KOPT-K1 (cell line): ENCODE measurements at regions not wholly inside any gene's neighbourhood (a gene's known extent, or its start where the extent isn't known, plus 50 kb on each side); places are given as distances from the start of the nearest gene placed in this dataset.

Experiments
- H3K27ac ChIP-seq: fragments of 200-600 bp; sonication (generic); 2 replicates; pipeline ENCODE4 v1.5.1; 2016; ENCODE audit warnings: antibody characterized with exemption, mild to moderate bottlenecking, low read depth, low read length; ENCODE audit not compliant: poor library complexity, severe bottlenecking
- H3K36me3 ChIP-seq: fragments of 200-600 bp; sonication (generic); 2 replicates; pipeline ENCODE4 v1.5.1; 2017; ENCODE audit warnings: antibody characterized with exemption, mild to moderate bottlenecking, low read length, moderate library complexity; ENCODE audit not compliant: insufficient read depth
- H3K9me3 ChIP-seq: fragments of 200-600 bp; sonication (generic); 2 replicates; pipeline ENCODE4 v1.5.1; 2017; ENCODE audit warnings: antibody characterized with exemption, low read length, mild to moderate bottlenecking; ENCODE audit not compliant: insufficient read depth, poor library complexity, severe bottlenecking

DNA sequence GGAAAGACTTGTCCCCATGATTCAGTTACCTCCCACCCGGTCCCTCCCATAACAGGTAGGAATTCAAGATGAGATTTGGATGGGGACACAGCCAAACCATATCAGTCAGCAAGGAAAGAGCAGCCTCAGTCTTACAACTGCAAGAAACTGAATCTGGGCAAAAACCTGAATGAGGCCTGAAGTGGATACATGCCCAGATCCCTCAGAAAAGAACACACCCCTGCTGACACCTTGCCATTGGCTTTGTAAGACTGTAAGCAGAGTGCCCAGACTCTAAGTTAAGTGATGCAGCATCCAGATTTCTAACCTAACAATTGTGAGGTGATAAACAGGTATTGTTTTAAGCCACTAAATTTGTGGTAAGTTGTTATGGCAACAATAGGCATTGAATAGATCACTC is 670.8 kb downstream of the SORCS1 start:
- H3K9me3 ChIP-seq = no peaks in the 10 kb centered on the region
- H3K36me3 ChIP-seq = no peaks in the 10 kb centered on the region
- H3K27ac ChIP-seq = no peak overlapping the region

DNA sequence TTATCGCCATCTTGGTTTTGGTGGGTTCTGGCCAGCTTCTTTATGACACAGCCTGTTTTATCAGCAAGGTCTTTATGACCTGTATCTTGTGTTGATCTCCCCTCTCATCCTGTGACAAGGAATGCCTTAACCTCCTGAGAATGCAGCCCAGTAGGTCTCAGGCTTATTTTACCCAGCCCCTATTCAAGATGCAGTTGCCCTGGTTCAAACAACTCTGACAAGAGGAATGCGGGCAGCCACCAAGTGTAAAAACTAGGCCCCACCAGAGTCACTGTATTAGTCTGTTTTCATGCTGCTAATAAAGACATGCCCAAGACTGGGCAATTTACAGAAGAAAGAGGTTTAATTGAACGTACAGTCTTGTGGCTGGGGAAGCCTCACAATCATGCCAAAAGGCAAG is 671.3 kb downstream of the SORCS1 start:
- no peak overlapping the region for H3K27ac ChIP-seq
- H3K9me3 ChIP-seq = no peaks in the 10 kb centered on the region
- no peaks in the 10 kb centered on the region for H3K36me3 ChIP-seq

DNA sequence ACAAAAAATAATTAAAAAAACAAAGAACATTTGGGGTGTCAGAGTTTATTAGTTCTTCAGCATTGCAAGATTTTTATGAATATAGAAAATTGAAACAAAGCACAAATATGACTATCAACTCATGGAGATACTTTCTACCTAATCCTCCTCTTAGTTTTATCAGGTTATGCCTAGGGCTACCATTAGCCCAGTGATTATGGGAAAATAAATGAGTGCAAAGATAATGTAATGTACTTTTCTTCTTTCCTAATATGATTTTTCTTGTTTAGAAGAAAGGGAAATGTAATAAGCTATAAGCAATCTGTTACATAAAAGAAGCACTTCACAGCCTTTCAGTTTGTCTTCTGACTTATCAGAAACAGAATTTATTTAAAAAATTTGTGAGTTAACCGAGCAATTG is 676.8 kb downstream of the SORCS1 start:
- Histone ChIP-seq H3K27ac (no peak overlapping the region), H3K36me3 (no peaks in the 10 kb centered on the region), H3K9me3 (no peaks in the 10 kb centered on the region)

DNA sequence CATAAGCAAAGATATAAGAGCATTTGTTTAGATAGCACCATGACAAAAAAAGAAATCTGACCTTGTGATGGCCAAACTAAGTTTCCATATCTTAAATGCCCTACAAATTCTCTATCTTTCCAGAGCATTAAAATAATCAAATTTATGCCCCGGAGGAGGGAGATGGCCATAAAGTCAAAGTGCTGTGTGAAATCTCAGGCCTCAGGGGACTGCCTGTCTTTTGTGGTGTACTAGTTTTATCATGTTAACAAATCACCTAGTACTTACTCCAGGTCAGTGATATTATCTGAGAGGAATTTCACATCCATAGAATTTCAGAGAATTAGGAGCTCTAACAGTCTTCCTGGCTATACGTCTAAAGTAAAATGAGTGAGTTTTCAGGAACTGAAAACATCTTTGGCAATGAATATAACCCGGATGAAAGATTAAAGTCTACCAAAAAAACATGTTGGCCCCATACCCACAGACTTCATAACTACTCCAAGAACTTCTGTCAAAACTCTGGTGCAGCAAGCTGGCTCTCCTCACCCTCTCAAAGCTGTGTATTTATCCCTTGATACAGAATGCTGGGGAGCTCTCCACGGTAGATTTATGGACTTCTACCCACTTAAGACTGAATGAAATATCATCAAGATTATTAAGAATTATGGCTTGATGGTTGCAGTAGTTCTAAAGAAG is 682.8 kb downstream of the SORCS1 start:
- no peak overlapping the region for H3K27ac ChIP-seq

DNA sequence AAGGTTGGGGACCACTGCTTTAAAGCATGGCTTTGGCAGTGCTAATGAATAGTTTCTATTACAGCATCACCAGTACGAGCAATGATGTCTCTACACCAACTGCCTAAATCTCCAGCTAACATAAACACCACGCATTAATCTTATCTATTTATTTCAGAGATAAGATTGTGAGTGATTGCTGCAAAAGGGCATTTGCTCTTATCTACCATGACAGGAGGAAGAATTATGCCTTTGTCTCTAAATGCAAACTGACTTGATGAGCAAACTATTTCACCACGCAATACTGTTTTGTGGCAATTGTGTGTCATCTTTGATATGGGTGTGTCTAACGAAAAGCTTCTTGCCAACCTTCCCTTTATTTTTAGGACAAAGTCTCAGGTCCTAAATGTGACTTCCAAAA is 684.9 kb downstream of the SORCS1 start:
- Histone ChIP-seq H3K27ac (no peak overlapping the region), H3K9me3 (no peaks in the 10 kb centered on the region), H3K36me3 (no peaks in the 10 kb centered on the region)

More for the DNA sequence above, 682.8 kb downstream of the SORCS1 start:
- Histone ChIP-seq H3K36me3 (no peaks in the 10 kb centered on the region), H3K9me3 (no peaks in the 10 kb centered on the region)

DNA sequence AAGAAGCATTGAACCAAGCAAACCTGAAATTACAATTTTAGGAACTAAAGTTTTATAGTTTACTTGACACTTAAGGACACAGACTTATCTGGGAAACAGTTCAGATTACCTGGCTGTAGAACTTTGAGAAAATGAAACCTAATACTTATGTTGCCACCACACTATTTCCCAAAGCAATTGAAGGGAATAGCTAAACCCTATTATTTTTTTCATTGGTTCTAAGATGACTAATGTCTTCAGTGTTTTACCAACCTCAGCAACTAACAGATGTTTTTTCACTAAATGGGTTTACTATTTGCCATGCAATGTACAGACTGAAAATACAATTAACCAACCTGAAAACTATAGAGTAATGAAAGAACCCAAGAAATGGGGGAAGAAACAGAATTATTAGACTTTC is 689.6 kb downstream of the SORCS1 start:
- Histone ChIP-seq H3K27ac (no peak overlapping the region), H3K36me3 (no peaks in the 10 kb centered on the region), H3K9me3 (no peaks in the 10 kb centered on the region)

DNA sequence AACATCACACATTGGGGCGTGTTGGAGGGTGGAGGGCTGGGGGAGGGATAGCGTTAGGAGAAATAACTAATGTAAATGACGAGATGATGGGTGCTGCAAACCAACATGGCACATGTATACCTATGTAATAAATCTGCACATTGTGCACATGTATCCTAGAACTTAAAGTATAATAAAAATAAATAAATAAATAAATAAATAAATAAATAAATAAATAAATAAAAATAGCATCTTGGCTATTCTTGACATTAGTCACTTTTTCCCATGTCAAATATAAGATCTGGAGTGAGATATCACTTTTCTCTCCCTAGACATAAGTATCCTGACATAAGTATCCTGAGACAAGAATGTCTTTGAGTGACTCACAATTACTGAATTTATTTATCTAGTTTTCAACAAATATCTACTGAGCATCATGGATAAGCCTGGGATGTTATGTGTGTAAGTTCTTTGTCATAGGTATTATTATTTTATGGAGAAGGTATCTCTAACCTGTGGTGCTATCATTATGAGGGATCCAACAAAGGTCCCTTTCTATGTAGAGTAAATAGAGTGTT is 691.3 kb downstream of the SORCS1 start:
- H3K9me3 ChIP-seq = no peaks in the 10 kb centered on the region
- H3K27ac ChIP-seq = no peak overlapping the region
- no peaks in the 10 kb centered on the region for H3K36me3 ChIP-seq

DNA sequence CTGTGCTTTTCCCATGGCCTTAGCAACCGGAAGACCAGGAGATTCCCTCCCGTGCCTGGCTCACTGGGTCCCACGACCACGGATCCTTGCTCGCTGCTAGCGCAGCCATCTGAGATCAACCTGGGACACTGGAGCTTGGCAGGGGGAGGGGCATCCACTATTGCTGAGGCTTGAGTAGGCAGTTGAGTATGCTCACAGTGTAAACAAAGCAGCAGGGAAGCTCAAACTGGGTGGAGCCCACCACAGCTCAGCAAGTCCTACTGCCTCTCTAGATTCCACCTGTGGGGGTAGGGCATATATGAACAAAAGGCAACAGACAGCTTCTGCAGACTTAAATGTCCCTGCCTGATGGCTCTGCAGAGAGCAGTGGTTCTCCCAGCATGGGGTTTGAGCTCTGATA is 697.0 kb downstream of the SORCS1 start:
- Histone ChIP-seq H3K36me3 (no peaks in the 10 kb centered on the region), H3K9me3 (no peaks in the 10 kb centered on the region), H3K27ac (no peak overlapping the region)

DNA sequence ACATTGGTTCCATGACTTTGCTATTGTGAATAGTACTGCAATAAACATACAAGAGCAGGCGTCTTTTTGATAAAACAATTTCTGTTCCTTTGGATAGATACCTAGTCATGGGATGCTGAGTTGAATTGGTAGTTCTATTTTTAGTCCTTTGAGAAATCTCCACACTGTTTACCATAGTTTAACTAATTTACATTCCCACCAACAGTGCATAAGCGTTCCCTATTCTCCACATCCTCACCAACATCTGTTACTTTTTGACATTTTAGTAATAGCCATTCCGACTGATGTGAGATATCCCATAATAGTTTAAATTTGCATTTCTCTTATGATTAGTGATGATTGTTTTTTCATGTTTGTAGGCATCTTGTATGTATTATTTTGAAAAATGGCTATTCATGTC is 707.0 kb downstream of the SORCS1 start:
- Histone ChIP-seq H3K9me3 (no peaks in the 10 kb centered on the region), H3K27ac (no peak overlapping the region), H3K36me3 (no peaks in the 10 kb centered on the region)

DNA sequence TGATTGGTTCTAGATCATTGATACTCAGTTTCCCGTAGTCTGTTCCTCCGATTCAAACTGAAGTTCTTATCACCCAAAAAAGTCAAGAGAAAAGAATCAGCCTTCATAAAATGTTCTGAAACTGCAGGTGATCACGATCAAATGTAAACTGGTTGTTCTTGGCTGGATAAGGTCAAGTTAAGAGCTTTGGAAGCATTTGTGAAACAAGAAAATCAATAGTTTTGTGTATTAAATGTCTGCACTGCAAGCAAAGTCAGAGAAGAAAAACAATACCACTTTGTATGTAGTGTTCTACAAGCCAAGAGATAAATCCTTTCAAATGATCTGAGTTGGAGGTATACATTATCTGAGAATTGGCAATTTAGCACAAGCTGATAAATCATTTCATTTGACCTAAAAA is 710.3 kb downstream of the SORCS1 start:
- Histone ChIP-seq H3K36me3 (no peaks in the 10 kb centered on the region), H3K9me3 (no peaks in the 10 kb centered on the region), H3K27ac (no peak overlapping the region)

DNA sequence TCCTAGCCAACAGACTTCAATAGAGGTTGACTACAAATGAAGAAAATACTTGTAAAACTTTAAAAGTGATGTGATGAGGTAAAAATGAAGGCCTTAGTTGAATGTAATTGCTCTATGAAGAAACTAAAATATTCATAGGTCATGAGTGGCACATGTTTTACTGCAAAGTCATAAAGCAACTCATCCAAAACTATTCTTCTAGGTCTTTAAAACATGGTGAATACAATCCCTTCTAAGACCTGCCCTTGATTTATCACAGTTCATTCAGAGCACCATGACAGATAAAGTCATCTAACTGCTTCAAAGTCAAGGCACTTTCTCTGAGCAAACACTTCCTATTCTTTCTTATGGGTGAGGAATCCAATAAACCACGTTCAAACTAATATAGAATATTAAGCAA is 713.5 kb downstream of the SORCS1 start:
- Histone ChIP-seq H3K36me3 (no peaks in the 10 kb centered on the region), H3K9me3 (no peaks in the 10 kb centered on the region), H3K27ac (no peak overlapping the region)

DNA sequence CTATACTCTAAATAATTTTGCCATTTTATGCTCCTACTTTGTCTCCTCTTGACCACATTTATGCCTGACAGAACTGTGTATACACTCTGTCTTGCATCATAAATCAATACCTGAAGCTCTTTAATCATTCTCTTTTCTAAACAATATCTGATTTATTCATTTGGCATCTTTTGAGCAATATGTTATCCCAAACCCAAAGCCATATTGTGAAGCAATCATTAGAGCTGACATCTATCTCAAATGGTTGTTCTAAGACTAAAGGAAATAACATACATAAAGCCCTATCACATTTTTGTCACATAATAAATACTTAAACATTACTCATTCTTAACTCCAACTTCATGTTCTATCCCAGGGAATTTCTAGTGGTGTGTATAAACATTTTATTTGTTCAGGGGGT is 717.6 kb downstream of the SORCS1 start:
- Histone ChIP-seq H3K27ac (no peak overlapping the region), H3K9me3 (no peaks in the 10 kb centered on the region), H3K36me3 (no peaks in the 10 kb centered on the region)

DNA sequence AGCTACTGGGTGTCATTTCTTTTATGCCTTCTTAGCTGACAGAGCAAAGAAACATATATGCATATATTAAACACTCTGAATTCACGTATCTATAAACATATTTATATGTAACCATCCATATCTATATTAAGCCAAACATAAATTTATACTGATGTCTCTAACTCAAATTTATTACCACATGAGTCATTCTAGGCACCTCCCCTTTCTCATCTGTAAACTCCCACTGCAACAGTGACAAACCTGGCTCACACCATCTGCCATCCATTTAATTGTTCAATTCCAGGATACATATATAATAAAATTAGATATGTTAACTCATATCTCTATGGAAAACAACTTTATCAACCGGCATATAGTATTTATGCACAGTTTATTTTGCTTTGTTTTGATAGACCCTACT is 722.3 kb downstream of the SORCS1 start:
- Histone ChIP-seq H3K9me3 (no peaks in the 10 kb centered on the region), H3K36me3 (no peaks in the 10 kb centered on the region), H3K27ac (no peak overlapping the region)

DNA sequence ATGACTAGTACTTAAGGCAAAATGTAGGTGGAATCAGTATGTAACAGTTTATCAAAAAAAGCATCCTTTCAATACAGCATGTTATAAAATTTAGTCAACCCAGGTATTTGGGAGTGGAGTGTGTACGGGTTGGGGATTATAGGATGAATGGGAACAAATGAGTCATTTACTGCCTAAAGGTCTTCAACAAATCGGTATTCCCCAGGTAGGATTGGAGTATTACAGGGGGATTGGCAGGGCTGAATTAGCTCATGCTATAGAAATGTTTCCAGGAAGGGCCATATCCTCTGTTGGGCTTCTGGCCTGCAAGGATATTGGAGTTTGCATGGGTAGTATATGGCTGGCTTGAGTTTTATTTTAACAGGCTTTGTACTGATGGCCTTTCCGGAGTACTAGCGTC is 723.7 kb downstream of the SORCS1 start:
- H3K9me3 ChIP-seq = no peaks in the 10 kb centered on the region
- no peaks in the 10 kb centered on the region for H3K36me3 ChIP-seq
- no peak overlapping the region for H3K27ac ChIP-seq

DNA sequence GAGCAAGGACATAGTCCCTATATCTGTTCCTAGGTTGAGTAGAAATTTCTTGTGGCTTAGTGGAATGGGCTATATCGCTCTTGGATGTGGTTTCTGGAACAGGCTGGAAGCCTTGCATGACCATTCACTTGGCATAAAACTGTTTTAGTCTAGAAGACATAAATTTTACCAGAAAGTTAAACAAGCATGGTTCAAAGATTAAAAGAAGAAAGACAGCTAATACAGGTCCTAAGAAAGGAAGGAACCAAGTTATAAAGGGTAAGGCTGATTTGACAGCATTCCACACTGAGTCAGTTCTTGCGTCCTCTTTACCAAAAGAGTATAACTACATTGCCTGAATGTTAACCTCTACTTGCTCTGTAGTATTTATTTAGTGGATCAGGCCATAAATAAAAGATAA is 724.2 kb downstream of the SORCS1 start:
- H3K27ac ChIP-seq = no peak overlapping the region
- H3K9me3 ChIP-seq = no peaks in the 10 kb centered on the region
- H3K36me3 ChIP-seq = no peaks in the 10 kb centered on the region

DNA sequence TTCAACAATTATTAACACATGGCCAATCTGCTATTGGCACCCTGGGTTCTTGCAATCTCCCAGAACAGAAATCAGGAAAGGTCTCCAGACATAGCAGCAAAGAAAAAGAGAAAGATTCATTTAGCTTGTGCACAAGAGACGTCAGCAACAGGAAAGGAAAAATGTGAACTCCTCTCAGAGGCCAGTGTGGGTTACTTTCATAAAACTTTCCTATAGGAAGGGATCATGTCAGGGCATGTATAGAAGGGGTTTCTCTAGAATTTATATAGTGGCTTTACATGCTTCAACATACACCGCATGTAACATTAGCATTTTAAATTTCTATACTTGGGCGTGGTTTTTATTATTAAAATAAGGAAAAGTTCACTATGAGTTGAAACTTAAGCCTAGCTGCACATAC is 725.1 kb downstream of the SORCS1 start:
- no peak overlapping the region for H3K27ac ChIP-seq
- no peaks in the 10 kb centered on the region for H3K9me3 ChIP-seq
- no peaks in the 10 kb centered on the region for H3K36me3 ChIP-seq
